HCT116 (cell line): ENCODE measurements at regions not wholly inside any gene's neighbourhood (a gene's known extent, or its start where the extent isn't known, plus 50 kb on each side); places are given as distances from the start of the nearest gene placed in this dataset.

Experiments used
- ATAC-seq: fragments of 200-7000 bp; cut with Tn5 transposase; 2 replicates; pipeline ENCODE4 v1.9.1; 2020; ENCODE audit warnings: mild to moderate bottlenecking, moderate library complexity
- BruUV-seq: library from RNA; stranded (reverse); fragments of 400-500 nt; replicated peaks from 2 replicates; lab custom pipeline; 2021; lab: Mats Ljungman, UMichigan
- CTCF ChIA-PET: fragments of 300-600 bp; sonication (Branson Sonifier 250); formaldehyde crosslinking; loops from one replicate; lab custom pipeline; 2021; ENCODE audit warnings: antibody characterized with exemption; lab: Charles Lee
- POLR2A ChIA-PET: fragments of 300-600, 350-600 bp; sonication (Branson Sonifier 250); formaldehyde crosslinking; loops from one replicate; lab custom pipeline; 2021; ENCODE audit warnings: antibody characterized with exemption; lab: Charles Lee
- RAD21 ChIA-PET, 2 experiments: fragments of 300-600 bp; sonication (Branson Sonifier 250); formaldehyde crosslinking; loops; one replicate each; lab custom pipeline; 2023; ENCODE audit warnings: low total read pairs in 2 of 2; ENCODE audit not compliant: uncharacterized antibody in 2 of 2, unreplicated experiment in 2 of 2, low non-redundant PET in 1 of 2; lab: Charles Lee
- DNase-seq: peaks from one replicate; pipeline ENCODE4 v3.0.0-alpha.2; 2010; ENCODE audit warnings: low read depth, low spot score
- H2AFZ ChIP-seq: fragments of 200-600 bp; shearing (Covaris generic), sonication (generic); 2 replicates; pipeline ENCODE4 v1.6.1; 2017; ENCODE audit warnings: low read depth, mixed run types, mixed read lengths, antibody characterized with exemption, low read length; ENCODE audit not compliant: poor library complexity, severe bottlenecking
- H3K27ac ChIP-seq: 2 replicates; pipeline ENCODE4 v1.5.1; 2012; ENCODE audit warnings: low read depth, low read length
- H3K27me3 ChIP-seq: fragments of 200-600 bp; sonication (generic); 2 replicates; pipeline ENCODE4 v1.6.1; 2016; ENCODE audit warnings: mixed run types, low read length, mixed read lengths; ENCODE audit not compliant: insufficient read depth
- H3K36me3 ChIP-seq, 2 experiments: fragments of 200-500 bp in 1 of 2; fragments of 200-600 bp in 1 of 2; sonication (Bioruptor generic) in 1 of 2; sonication (generic) in 1 of 2; 2 replicates each; pipeline versions ENCODE4 v1.5.1 to v1.6.1; 2014 to 2016; ENCODE audit warnings: low read length in 2 of 2, inconsistent platforms in 1 of 2, mixed read lengths in 1 of 2, mixed run types in 1 of 2; ENCODE audit not compliant: insufficient read depth in 2 of 2, control insufficient read depth in 1 of 2
- H3K4me1 ChIP-seq, 2 experiments: fragments of 200-600 bp in 1 of 2; sonication (generic) in 1 of 2; 2 replicates each; pipeline versions ENCODE4 v1.5.1 to v1.6.1; 2012 to 2017; ENCODE audit warnings: low read length in 2 of 2, inconsistent platforms in 1 of 2, mild to moderate bottlenecking in 1 of 2, mixed read lengths in 1 of 2, mixed run types in 1 of 2, moderate library complexity in 1 of 2; ENCODE audit not compliant: insufficient read depth in 2 of 2, control insufficient read depth in 1 of 2
- H3K4me2 ChIP-seq: fragments of 200-600 bp; sonication (generic); 2 replicates; pipeline ENCODE4 v1.6.1; 2017; ENCODE audit warnings: mixed run types, low read length, mixed read lengths
- H3K4me3 ChIP-seq, 2 experiments: fragments of 200-600 bp in 1 of 2; sonication (generic) in 1 of 2; replicated peaks in 1 of 2; 2 replicates each; pipeline ENCODE4 v1.5.1; 2011 to 2016; ENCODE audit warnings: low read length in 2 of 2, control low read depth in 1 of 2, low read depth in 1 of 2, mild to moderate bottlenecking in 1 of 2, mixed read lengths in 1 of 2, mixed run types in 1 of 2
- H3K79me2 ChIP-seq: fragments of 200-600 bp; sonication (generic); 2 replicates; pipeline ENCODE4 v1.6.1; 2017; ENCODE audit warnings: mild to moderate bottlenecking, mixed run types, low read length, moderate library complexity, mixed read lengths; ENCODE audit not compliant: insufficient read depth
- H3K9ac ChIP-seq: fragments of 200-600 bp; sonication (generic); 2 replicates; pipeline ENCODE4 v1.6.1; 2016; ENCODE audit warnings: low read length, mixed read lengths
- H3K9me2 ChIP-seq: fragments of 200-600 bp; sonication (generic), shearing (Covaris generic); 2 replicates; pipeline ENCODE4 v1.6.1; 2017; ENCODE audit warnings: mixed run types, mild to moderate bottlenecking, moderate library complexity; ENCODE audit not compliant: insufficient read depth
- H3K9me3 ChIP-seq, 2 experiments: fragments of 200-500 bp in 1 of 2; fragments of 200-600 bp in 1 of 2; sonication (Bioruptor generic) in 1 of 2; sonication (generic) in 1 of 2; 2 replicates each; pipeline ENCODE4 v1.6.1; 2014 to 2017; ENCODE audit warnings: low read length in 2 of 2, mixed read lengths in 2 of 2, inconsistent platforms in 1 of 2, low read depth in 1 of 2, mild to moderate bottlenecking in 1 of 2, mixed run types in 1 of 2, moderate library complexity in 1 of 2; ENCODE audit not compliant: control insufficient read depth in 1 of 2, insufficient read depth in 1 of 2
- H4K20me1 ChIP-seq: fragments of 200-600 bp; sonication (generic), shearing (Covaris generic); 2 replicates; pipeline ENCODE4 v1.6.1; 2017; ENCODE audit warnings: mixed run types, mild to moderate bottlenecking, moderate library complexity; ENCODE audit not compliant: insufficient read depth
- CEBPB ChIP-seq: IDR thresholded peaks from 2 replicates; pipeline ENCODE4 v1.6.1; 2012; ENCODE audit warnings: low read depth
- EGR1 ChIP-seq: IDR thresholded peaks from 2 replicates; pipeline ENCODE4 v1.6.1; 2012; ENCODE audit warnings: low read depth
- EZH2phosphoT487 ChIP-seq: fragments of 200-600 bp; IDR thresholded peaks from 2 replicates; pipeline ENCODE4 v1.6.1; 2018; ENCODE audit warnings: antibody characterized with exemption, borderline replicate concordance
- JUND ChIP-seq: IDR thresholded peaks from 2 replicates; pipeline ENCODE4 v1.6.1; 2012
- POLR2A ChIP-seq: IDR thresholded peaks from 2 replicates; pipeline ENCODE4 v1.7.0; 2011; ENCODE audit warnings: borderline replicate concordance; ENCODE audit not compliant: insufficient read depth, insufficient read length; ENCODE audit errors: extremely low read depth
- SIN3A ChIP-seq: IDR thresholded peaks from 2 replicates; pipeline ENCODE4 v1.6.1; 2012; ENCODE audit warnings: low read depth
- SP1 ChIP-seq: IDR thresholded peaks from 2 replicates; pipeline ENCODE4 v1.6.1; 2012; ENCODE audit warnings: low read depth
- TCF7L2 ChIP-seq: IDR thresholded peaks from 2 replicates; pipeline ENCODE4 v1.7.0; 2011; ENCODE audit warnings: borderline replicate concordance, inconsistent platforms; ENCODE audit not compliant: insufficient read depth, insufficient read length; ENCODE audit errors: extremely low read depth
- YY1 ChIP-seq: IDR thresholded peaks from 2 replicates; pipeline ENCODE4 v1.6.1; 2011; ENCODE audit warnings: low read length, low read depth, moderate library complexity, mild to moderate bottlenecking; ENCODE audit not compliant: insufficient replicate concordance; ENCODE audit errors: extremely low read depth
- intact Hi-C: fragments of 100-400 bp; cut with micrococcal nuclease; formaldehyde crosslinking; loops from 2 replicates; pipeline ENCODE4 v1.10.0; 2022
- TF ChIP-seq, protein P1 (sequence below), 3 experiments: fragments of 200-600 bp in 1 of 3; sonication (generic) in 1 of 3; IDR thresholded peaks in 2 of 3; conservative IDR thresholded peaks in 1 of 3; 2 replicates each; pipeline ENCODE4 v1.5.1; 2012 to 2017; ENCODE audit warnings: low read depth in 2 of 3, low read length in 2 of 3, antibody characterized with exemption in 1 of 3, borderline replicate concordance in 1 of 3, control low read depth in 1 of 3, mild to moderate bottlenecking in 1 of 3, mixed read lengths in 1 of 3, mixed run types in 1 of 3, moderate library complexity in 1 of 3; ENCODE audit not compliant: insufficient read depth in 1 of 3

DNA sequence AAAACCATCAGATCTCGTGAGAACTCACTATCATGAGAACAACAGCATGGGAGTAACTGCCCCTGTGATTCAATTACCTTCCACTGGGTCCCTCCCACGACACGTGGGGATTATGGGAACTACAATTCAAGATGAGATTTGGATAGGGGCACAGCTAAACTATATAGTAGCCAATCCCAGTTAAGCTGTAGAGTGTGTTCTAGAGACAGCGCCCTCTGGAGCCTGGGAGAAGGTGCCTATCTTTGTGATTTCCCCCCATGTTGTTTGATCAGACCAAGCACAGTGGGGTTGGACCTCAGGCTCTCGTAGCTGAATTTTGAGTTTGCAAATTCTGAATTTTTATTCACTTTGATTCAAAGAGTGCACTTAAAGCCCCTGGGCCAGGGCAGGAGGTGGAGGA is 108.2 kb upstream of the TWIST2 start:
- Histone ChIP-seq H3K4me2 (no peak overlapping the region), H3K9me2 (no peaks in the 10 kb centered on the region), H3K9ac (no peak overlapping the region), H3K27me3 (no peaks in the 10 kb centered on the region), H3K27ac (no peak overlapping the region), H3K4me1 (no peaks in the 10 kb centered on the region), H3K4me3 (no peak overlapping the region), H4K20me1 (no peaks in the 10 kb centered on the region), H2AFZ (no peak overlapping the region), H3K36me3 (no peaks in the 10 kb centered on the region), H3K9me3 (no peaks in the 10 kb centered on the region), H3K79me2 (no peaks in the 10 kb centered on the region)
- peak; percentile 52; the same call in 1 of the 2 replicates for ATAC-seq
- ChIA-PET POLR2A (no interaction called here), CTCF (no interaction called here), RAD21 (no interaction called here)
- no peak for DNase-seq
- TF ChIP-seq POLR2A: no peak
- no peak for TF ChIP-seq TCF7L2
- TF ChIP-seq, protein P1, sequence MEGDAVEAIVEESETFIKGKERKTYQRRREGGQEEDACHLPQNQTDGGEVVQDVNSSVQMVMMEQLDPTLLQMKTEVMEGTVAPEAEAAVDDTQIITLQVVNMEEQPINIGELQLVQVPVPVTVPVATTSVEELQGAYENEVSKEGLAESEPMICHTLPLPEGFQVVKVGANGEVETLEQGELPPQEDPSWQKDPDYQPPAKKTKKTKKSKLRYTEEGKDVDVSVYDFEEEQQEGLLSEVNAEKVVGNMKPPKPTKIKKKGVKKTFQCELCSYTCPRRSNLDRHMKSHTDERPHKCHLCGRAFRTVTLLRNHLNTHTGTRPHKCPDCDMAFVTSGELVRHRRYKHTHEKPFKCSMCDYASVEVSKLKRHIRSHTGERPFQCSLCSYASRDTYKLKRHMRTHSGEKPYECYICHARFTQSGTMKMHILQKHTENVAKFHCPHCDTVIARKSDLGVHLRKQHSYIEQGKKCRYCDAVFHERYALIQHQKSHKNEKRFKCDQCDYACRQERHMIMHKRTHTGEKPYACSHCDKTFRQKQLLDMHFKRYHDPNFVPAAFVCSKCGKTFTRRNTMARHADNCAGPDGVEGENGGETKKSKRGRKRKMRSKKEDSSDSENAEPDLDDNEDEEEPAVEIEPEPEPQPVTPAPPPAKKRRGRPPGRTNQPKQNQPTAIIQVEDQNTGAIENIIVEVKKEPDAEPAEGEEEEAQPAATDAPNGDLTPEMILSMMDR (IDR thresholded peaks at IDR 0.05 in 2 of 3, conservative IDR thresholded peaks at IDR 0.05 in 1 of 3; ENCODE audit: borderline replicate concordance in 1 of 3, insufficient read depth in 1 of 3, low read depth in 2 of 3, low read length in 2 of 3): peak in 2 of 3 experiments; percentile 16 to 23; a peak in 1 of 6 replicates
- no peak for TF ChIP-seq YY1
- no peak for TF ChIP-seq SIN3A
- no peak for TF ChIP-seq EGR1
- no peak for TF ChIP-seq EZH2phosphoT487
- no peak for TF ChIP-seq SP1
- BruUV-seq: no TSS peak
- intact Hi-C loops: no loop called here

DNA sequence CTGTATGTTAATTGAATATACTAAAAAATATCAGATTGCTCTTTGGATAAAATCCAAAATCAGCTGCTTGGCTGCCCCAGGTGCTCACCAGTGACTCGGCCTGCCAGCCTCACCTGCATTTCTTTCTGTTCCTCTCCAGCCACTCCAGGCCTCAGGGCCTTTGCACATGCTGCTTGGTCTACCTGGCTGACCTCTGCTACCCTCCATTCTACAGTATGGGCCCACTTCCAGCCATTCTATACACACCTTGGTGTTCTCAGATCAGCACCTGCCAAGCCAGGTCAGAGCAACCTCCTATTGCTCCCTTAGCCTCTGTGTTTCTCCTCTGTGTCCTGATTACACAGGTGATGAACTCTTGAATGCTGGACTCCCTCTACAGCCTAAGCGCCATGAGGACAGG is 106.6 kb upstream of the TWIST2 start:
- no peaks in the 10 kb centered on the region for H3K27me3 ChIP-seq

More for the DNA sequence above, 106.6 kb upstream of the TWIST2 start:
- Histone ChIP-seq H3K27ac (no peak overlapping the region), H4K20me1 (no peaks in the 10 kb centered on the region), H3K36me3 (no peaks in the 10 kb centered on the region), H3K4me2 (no peak overlapping the region), H3K9ac (no peak overlapping the region), H2AFZ (no peak overlapping the region), H3K4me1 (no peaks in the 10 kb centered on the region), H3K9me3 (no peaks in the 10 kb centered on the region), H3K9me2 (no peaks in the 10 kb centered on the region), H3K79me2 (no peaks in the 10 kb centered on the region), H3K4me3 (no peak overlapping the region)
- POLR2A ChIA-PET: no interaction called here
- no TSS peak for BruUV-seq
- ATAC-seq: no peak
- RAD21 ChIA-PET: no interaction called here
- intact Hi-C loops: no loop called here
- no peak for DNase-seq
- TF ChIP-seq CEBPB (no peak), JUND (no peak)
- CTCF ChIA-PET: no interaction called here
